D721Med (cell line): ENCODE measurements at regions not wholly inside any gene's neighbourhood (a gene's known extent, or its start where the extent isn't known, plus 50 kb on each side); places are given as distances from the start of the nearest gene placed in this dataset.

Experiments
- DNase-seq: peaks from one replicate; pipeline ENCODE4 v3.0.0; 2011; ENCODE audit warnings: low spot score; ENCODE audit not compliant: insufficient read length
- FAIRE-seq: peaks from 2 replicates; lab custom pipeline; 2011; peaks lifted over from hg19 to GRCh38; lab: Jason Lieb, UNC
- TF ChIP-seq, protein P1 (sequence below): IDR thresholded peaks from 2 replicates; pipeline ENCODE4 v1.5.1; 2012; ENCODE audit warnings: mild to moderate bottlenecking, control low read depth; ENCODE audit not compliant: insufficient read depth; ENCODE audit errors: missing control alignments

GRCh38 chr5:104071887-104072286 lies 509.3 kb upstream of the NUDT12 start:
- DNase-seq (no peak), FAIRE-seq (no peak)
- TF ChIP-seq, protein P1, sequence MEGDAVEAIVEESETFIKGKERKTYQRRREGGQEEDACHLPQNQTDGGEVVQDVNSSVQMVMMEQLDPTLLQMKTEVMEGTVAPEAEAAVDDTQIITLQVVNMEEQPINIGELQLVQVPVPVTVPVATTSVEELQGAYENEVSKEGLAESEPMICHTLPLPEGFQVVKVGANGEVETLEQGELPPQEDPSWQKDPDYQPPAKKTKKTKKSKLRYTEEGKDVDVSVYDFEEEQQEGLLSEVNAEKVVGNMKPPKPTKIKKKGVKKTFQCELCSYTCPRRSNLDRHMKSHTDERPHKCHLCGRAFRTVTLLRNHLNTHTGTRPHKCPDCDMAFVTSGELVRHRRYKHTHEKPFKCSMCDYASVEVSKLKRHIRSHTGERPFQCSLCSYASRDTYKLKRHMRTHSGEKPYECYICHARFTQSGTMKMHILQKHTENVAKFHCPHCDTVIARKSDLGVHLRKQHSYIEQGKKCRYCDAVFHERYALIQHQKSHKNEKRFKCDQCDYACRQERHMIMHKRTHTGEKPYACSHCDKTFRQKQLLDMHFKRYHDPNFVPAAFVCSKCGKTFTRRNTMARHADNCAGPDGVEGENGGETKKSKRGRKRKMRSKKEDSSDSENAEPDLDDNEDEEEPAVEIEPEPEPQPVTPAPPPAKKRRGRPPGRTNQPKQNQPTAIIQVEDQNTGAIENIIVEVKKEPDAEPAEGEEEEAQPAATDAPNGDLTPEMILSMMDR: no peak

DNA sequence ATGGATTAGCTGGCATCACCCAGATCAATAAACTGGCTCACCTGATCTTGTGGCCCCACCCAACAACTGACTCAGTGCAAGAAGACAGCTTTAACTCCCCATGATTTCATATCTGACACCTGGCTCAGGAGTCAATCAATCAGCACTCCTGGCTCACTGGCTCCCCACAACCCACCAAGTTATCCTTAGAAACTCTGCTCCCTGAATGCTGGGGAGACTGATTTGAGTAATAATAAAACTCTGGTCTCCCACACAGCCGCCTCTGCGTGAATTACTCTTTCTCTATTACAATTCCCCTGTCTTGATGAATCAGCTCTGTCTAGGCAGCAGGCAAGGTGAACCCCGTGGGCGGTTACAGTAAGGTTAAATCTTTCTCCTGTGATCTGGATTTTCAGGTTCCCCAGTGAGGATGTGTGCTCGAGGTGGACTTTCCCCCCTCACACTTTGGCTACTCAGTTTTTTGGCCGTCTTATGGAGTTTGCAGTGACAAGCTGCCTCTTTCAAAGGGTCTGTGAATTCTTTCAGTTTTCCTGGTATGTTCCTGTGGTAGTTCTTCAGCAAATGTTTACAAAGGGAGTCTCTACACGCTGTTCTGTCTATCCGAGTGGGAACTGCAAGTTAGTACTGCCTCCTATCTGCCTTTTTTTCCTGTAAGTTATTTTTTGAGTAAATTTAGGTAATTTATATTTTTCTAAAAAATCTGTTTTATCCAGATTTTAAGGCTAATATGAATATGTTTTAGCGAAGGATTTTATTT lies 500.2 kb upstream of the NUDT12 start:
- DNase-seq (no peak), FAIRE-seq (no peak)
- TF ChIP-seq, protein P1: no peak

- FAIRE-seq (no peak), DNase-seq (no peak)
- TF ChIP-seq, protein P1: no peak
Measured at GRCh38 chr5:104061707-104062106, 499.1 kb upstream of the NUDT12 start.

DNA sequence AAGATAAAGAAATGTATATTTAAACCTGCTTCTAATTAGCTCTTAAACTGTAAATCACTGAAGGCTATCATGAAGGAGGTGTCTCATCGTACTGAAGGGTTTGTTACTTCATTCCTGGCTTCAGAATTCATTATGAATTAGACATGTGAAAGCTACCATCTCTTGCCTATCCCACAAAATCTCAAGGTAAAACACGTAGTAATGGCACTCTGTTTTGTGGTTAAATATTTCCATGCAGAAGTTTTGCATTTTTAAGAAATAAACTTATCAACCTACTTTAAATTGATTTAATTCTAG lies 490.7 kb upstream of the NUDT12 start:
- FAIRE-seq: no peak
- no peak for DNase-seq
- TF ChIP-seq, protein P1: no peak

DNA sequence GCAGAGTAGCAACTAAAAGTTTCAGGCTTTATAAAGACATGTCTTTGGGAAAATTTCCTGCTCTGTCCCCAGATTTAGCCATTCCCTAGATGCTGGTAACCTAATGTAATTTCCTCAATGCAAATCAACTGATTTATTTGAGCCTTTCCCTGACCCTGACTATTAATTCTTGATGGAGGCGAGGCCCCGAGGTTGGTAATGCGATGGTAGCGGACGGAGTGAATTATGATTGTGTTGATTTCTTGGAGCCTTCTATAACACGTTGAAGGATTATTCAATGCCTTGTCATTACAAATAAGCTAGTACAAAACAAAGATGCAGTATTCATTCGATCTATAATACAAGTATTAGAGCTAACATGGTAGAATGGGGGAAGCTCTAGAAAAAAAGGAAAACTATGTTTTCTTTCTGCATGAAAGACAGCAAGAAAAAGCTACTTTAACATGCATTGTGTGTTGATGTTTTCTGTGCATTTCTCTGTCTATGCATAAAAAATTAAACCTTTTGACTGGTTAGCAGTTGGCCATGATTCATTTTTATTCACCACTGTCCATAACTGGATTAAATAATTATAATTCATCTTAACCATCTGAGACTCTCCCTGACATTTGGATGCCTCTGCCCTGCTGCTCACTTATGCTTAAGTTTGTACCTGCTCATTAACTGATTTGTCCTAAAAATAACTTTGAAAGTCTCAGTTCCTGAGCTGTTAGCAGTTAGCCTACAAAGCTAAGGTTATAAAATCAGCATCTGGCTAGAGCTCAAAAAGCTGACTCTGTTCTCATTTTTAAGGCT lies 490.2 kb upstream of the NUDT12 start:
- FAIRE-seq: peak; percentile 66
- DNase-seq: no peak
- TF ChIP-seq, protein P1: no peak

DNA sequence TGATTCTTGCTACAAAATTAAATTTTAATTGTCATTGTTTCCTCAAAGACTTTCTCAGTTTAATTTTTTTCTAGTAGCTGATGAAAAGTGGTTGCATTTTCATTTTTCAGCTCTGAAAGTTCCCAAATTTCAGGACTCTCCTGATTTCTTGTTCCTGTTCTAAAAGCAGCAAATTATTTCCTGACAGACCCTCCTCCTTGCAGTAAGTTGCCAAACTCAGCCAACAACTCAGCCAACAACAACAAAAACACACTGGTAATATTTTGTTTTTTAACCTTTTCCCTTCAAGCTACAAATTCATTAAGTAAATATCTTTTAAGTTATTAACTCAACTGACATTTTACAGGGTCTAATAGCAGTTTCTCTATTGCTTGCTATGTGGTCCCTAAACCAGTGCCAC lies 487.8 kb upstream of the NUDT12 start:
- no peak for DNase-seq
- no peak for FAIRE-seq

More for the DNA sequence above, 487.8 kb upstream of the NUDT12 start:
- TF ChIP-seq, protein P1: no peak
